ENCODE measurements at regions not wholly inside any gene's neighbourhood (a gene's known extent, or its start where the extent isn't known, plus 50 kb on each side); places are given as distances from the start of the nearest gene placed in this dataset.

- no peak overlapping the region for H3K9ac ChIP-seq (ENCODE audit: low read length)
- no peak overlapping the region for H3K4me3 ChIP-seq (ENCODE audit: low read length)
These were observed 65.3 kb upstream of the SMOX start for GRCh38 chr20:4083098-4083865.

GRCh38 chr20:4082406-4083097 is 66.1 kb upstream of the SMOX start:
- Histone ChIP-seq H3K27me3 (replicated peaks; ENCODE audit: insufficient read depth, low read length) (no peaks in the 10 kb centered on the region), H3K9me2 (replicated peaks; ENCODE audit: insufficient read depth, low read length) (no peaks in the 10 kb centered on the region), H3K4me2 (ENCODE audit: low read depth, low read length) (peak overlapping the region; percentile 92), H3F3A (ENCODE audit: insufficient read depth, low read length) (peaks cover 19% of the 10 kb centered on the region), H3K79me2 (ENCODE audit: low read length) (no peaks in the 10 kb centered on the region), H3K9me3 (replicated peaks; ENCODE audit: insufficient read depth, low read length) (no peaks in the 10 kb centered on the region), H3K4me3 (ENCODE audit: low read length) (peak overlapping the region; percentile 53), H3K27ac (ENCODE audit: low read length) (peak overlapping the region; percentile 97), H4K20me1 (ENCODE audit: insufficient read depth, low read length) (no peaks in the 10 kb centered on the region), H2AFZ (ENCODE audit: low read length) (peak overlapping the region; percentile 84), H3K4me1 (ENCODE audit: low read length) (peaks cover 33% of the 10 kb centered on the region), H3K9ac (ENCODE audit: low read length) (peak overlapping the region; percentile 71), H3K36me3 (replicated peaks; ENCODE audit: insufficient read depth, low read length) (no peaks in the 10 kb centered on the region)
- TF ChIP-seq EZH2 (optimal IDR thresholded peaks at IDR 0.05; ENCODE audit: low read depth, low read length), result no peak
- no peak for TF ChIP-seq CTCF (IDR thresholded peaks at IDR 0.05; ENCODE audit: low read length)
- TF ChIP-seq EZH2phosphoT487 (IDR thresholded peaks at IDR 0.05; ENCODE audit: low read length), result no peak
- peak; percentile 74 for DNase-seq

More at GRCh38 chr20:4083098-4083865, 65.3 kb upstream of the SMOX start:
- Histone ChIP-seq H3K4me1 (ENCODE audit: low read length) (peaks cover 32% of the 10 kb centered on the region), H2AFZ (ENCODE audit: low read length) (no peak overlapping the region), H3F3A (ENCODE audit: insufficient read depth, low read length) (peaks cover 19% of the 10 kb centered on the region), H3K4me2 (ENCODE audit: low read depth, low read length) (0 out of 2 replicates have a peak overlapping the region, but pooled peaks have one; percentile 46), H3K9me3 (replicated peaks; ENCODE audit: insufficient read depth, low read length) (no peaks in the 10 kb centered on the region), H3K27me3 (replicated peaks; ENCODE audit: insufficient read depth, low read length) (no peaks in the 10 kb centered on the region), H3K27ac (ENCODE audit: low read length) (peak overlapping the region; percentile 38; the same call in 1 of the 2 replicates), H3K79me2 (ENCODE audit: low read length) (no peaks in the 10 kb centered on the region), H3K9me2 (replicated peaks; ENCODE audit: insufficient read depth, low read length) (no peaks in the 10 kb centered on the region), H3K36me3 (replicated peaks; ENCODE audit: insufficient read depth, low read length) (no peaks in the 10 kb centered on the region), H4K20me1 (ENCODE audit: insufficient read depth, low read length) (no peaks in the 10 kb centered on the region)
- TF ChIP-seq EZH2phosphoT487 (IDR thresholded peaks at IDR 0.05; ENCODE audit: low read length), result no peak
- no peak for TF ChIP-seq CTCF (IDR thresholded peaks at IDR 0.05; ENCODE audit: low read length)
- TF ChIP-seq EZH2 (optimal IDR thresholded peaks at IDR 0.05; ENCODE audit: low read depth, low read length), result no peak
- DNase-seq, result no peak

GRCh38 chr20:4081421-4081820 is 66.1 kb upstream of the RNF24 start:
- Histone ChIP-seq H3K4me3 (ENCODE audit: low read length) (no peak overlapping the region), H3K4me1 (ENCODE audit: low read length) (peaks cover 33% of the 10 kb centered on the region), H3K36me3 (replicated peaks; ENCODE audit: insufficient read depth, low read length) (no peaks in the 10 kb centered on the region), H3K4me2 (ENCODE audit: low read depth, low read length) (no peak overlapping the region), H3F3A (ENCODE audit: insufficient read depth, low read length) (peaks cover 19% of the 10 kb centered on the region), H3K9me3 (replicated peaks; ENCODE audit: insufficient read depth, low read length) (no peaks in the 10 kb centered on the region), H3K9me2 (replicated peaks; ENCODE audit: insufficient read depth, low read length) (no peaks in the 10 kb centered on the region), H3K9ac (ENCODE audit: low read length) (no peak overlapping the region), H4K20me1 (ENCODE audit: insufficient read depth, low read length) (no peaks in the 10 kb centered on the region), H2AFZ (ENCODE audit: low read length) (no peak overlapping the region), H3K27ac (ENCODE audit: low read length) (peak overlapping the region; percentile 97; the same call in 1 of the 2 replicates), H3K27me3 (replicated peaks; ENCODE audit: insufficient read depth, low read length) (no peaks in the 10 kb centered on the region), H3K79me2 (ENCODE audit: low read length) (no peaks in the 10 kb centered on the region)
- TF ChIP-seq CTCF (IDR thresholded peaks at IDR 0.05; ENCODE audit: low read length), result no peak
- TF ChIP-seq EZH2 (optimal IDR thresholded peaks at IDR 0.05; ENCODE audit: low read depth, low read length), result no peak
- no peak for TF ChIP-seq EZH2phosphoT487 (IDR thresholded peaks at IDR 0.05; ENCODE audit: low read length)
- DNase-seq, result no peak

Data from MM.1S (cell line).